ENCODE measurements at regions not wholly inside any gene's neighbourhood (a gene's known extent, or its start where the extent isn't known, plus 50 kb on each side); places are given as distances from the start of the nearest gene placed in this dataset.

DNA sequence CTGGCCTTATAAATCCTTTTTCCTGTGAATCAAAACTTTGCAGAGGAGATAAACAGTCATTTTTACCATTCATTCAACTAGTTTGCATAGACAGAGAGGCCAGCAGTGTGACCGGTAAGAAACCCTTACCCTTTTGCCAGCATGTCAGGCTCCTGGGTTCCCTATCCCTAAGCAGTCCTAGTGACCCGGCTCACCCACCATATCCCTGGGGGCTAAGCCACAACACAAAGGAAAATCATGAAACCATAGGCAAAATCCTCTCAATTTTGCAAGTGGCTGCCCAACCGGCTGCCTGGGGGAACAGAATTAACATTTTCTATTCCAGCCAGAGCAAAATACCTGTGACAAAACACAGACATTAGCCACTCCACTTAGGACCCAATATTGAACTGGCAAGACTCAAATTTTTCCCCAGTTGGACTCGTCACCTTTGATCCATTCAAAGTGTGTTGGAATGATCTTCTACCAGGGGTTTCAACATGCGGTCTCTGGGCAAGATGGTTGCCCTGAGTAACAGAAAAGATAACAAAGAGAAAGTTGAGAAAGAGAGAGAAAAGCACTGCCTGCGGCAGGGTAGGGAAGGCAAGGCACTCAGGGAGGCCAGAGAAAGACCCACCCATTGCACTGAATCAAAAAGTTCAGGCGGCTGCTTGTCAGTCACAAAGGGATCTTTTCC is 174.8 kb upstream of the NAMPT start:
- TF ChIP-seq, protein P1, sequence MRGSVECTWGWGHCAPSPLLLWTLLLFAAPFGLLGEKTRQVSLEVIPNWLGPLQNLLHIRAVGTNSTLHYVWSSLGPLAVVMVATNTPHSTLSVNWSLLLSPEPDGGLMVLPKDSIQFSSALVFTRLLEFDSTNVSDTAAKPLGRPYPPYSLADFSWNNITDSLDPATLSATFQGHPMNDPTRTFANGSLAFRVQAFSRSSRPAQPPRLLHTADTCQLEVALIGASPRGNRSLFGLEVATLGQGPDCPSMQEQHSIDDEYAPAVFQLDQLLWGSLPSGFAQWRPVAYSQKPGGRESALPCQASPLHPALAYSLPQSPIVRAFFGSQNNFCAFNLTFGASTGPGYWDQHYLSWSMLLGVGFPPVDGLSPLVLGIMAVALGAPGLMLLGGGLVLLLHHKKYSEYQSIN (CRISPR knock-in tag; IDR thresholded peaks at IDR 0.05; ENCODE audit: borderline replicate concordance): no peak
- TF ChIP-seq BATF2 (CRISPR knock-in tag; IDR thresholded peaks at IDR 0.05) (no peak), SKI (IDR thresholded peaks at IDR 0.05; ENCODE audit: partially characterized antibody) (no peak), SNAPC2 (CRISPR knock-in tag; IDR thresholded peaks at IDR 0.05) (no peak), POGZ (CRISPR knock-in tag; IDR thresholded peaks at IDR 0.05) (no peak)
- TF ChIP-seq, protein P2, sequence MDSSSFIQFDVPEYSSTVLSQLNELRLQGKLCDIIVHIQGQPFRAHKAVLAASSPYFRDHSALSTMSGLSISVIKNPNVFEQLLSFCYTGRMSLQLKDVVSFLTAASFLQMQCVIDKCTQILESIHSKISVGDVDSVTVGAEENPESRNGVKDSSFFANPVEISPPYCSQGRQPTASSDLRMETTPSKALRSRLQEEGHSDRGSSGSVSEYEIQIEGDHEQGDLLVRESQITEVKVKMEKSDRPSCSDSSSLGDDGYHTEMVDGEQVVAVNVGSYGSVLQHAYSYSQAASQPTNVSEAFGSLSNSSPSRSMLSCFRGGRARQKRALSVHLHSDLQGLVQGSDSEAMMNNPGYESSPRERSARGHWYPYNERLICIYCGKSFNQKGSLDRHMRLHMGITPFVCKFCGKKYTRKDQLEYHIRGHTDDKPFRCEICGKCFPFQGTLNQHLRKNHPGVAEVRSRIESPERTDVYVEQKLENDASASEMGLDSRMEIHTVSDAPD (CRISPR knock-in tag; IDR thresholded peaks at IDR 0.05): no peak
- TF ChIP-seq, protein P3, sequence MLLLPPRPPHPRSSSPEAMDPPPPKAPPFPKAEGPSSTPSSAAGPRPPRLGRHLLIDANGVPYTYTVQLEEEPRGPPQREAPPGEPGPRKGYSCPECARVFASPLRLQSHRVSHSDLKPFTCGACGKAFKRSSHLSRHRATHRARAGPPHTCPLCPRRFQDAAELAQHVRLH (CRISPR knock-in tag; IDR thresholded peaks at IDR 0.05; ENCODE audit: borderline replicate concordance, low read depth): no peak
- ATAC-seq (no peak), FAIRE-seq (no peak), DNase-seq (ENCODE audit: low spot score) (no peak)
- Histone ChIP-seq H3K36me3 (replicated peaks in 1 of 2; ENCODE audit: control insufficient read depth in 1 of 2, insufficient read depth in 2 of 2, low read length in 2 of 2) (no peaks in the 10 kb centered on the region), H3K27me3 (ENCODE audit: control insufficient read depth in 1 of 2, insufficient read depth in 2 of 2, low read length in 2 of 2) (no peaks in the 10 kb centered on the region; a peak in 1 of 5 replicates), H2AFZ (ENCODE audit: low read length) (no peak overlapping the region), H3K27ac (ENCODE audit: extremely low read length, insufficient read depth, low read length) (no peak overlapping the region), H3K9me3 (ENCODE audit: low read length) (no peaks in the 10 kb centered on the region), H3K4me2 (ENCODE audit: low read depth, low read length) (no peak overlapping the region), H3K9ac (ENCODE audit: insufficient read depth, low read depth, low read length) (no peak overlapping the region), H3K4me3 (replicated peaks in 1 of 3; ENCODE audit: insufficient read depth in 1 of 3, low read depth in 2 of 3, low read length in 3 of 3) (no peak overlapping the region), H3K4me1 (ENCODE audit: insufficient read depth, low read length) (no peaks in the 10 kb centered on the region), H4K20me1 (ENCODE audit: insufficient read depth, low read length) (no peaks in the 10 kb centered on the region), H3K79me2 (ENCODE audit: insufficient read depth, low read length) (no peaks in the 10 kb centered on the region)
- intact Hi-C loops (cut with micrococcal nuclease; ENCODE audit: unreplicated experiment) (loop anchor here (10.0 kb wide), 1 partner anchor 405 kb away; no protein-coding TSS in a partner anchor), in situ Hi-C loops (cut with HindIII; ENCODE audit: extremely low pct_ligation_motif_present, low pct_unique_long_range_greater_than_20kb) (loop anchor here (5.0 kb wide), 1 partner anchor 282 kb away; no protein-coding TSS in a partner anchor)
- POLR2A ChIA-PET: no interaction called here
- 23% methylated on average over 7 of the region's 7 CpGs for WGBS (ENCODE audit: low lambda C conversion rate)
- BruUV-seq (replicated peaks): no TSS peak
- CTCF ChIA-PET (ENCODE audit: low intra/inter-chr PET ratio, low total read pairs): interaction anchor here (1.0 kb wide), 1 partner anchor 282 kb away, joined by 3 read pairs; no protein-coding TSS in a partner anchor

All from HepG2 (cell line).